DLD1 (cell line): ENCODE measurements at regions not wholly inside any gene's neighbourhood (a gene's known extent, or its start where the extent isn't known, plus 50 kb on each side); places are given as distances from the start of the nearest gene placed in this dataset.
"Not testable (repeated sequence)": the region's sequence is repeated elsewhere in the genome, so short reads cannot be mapped to it uniquely, and the experiment has no call there.

ENCODE experiments used
- in situ Hi-C: cut with HindIII; loops from 2 replicates; pipeline ENCODE4 v1.10.0; 2017; ENCODE audit warnings: low sequenced_read_pairs

- in situ Hi-C loops, result no loop called here
Measured at GRCh38 chr3:188021502-188022040, 132.4 kb upstream of the LPP start.

- in situ Hi-C loops, result not testable (repeated sequence)
Measured at GRCh38 chr3:188022902-188023301, 131.1 kb upstream of the LPP start.

DNA sequence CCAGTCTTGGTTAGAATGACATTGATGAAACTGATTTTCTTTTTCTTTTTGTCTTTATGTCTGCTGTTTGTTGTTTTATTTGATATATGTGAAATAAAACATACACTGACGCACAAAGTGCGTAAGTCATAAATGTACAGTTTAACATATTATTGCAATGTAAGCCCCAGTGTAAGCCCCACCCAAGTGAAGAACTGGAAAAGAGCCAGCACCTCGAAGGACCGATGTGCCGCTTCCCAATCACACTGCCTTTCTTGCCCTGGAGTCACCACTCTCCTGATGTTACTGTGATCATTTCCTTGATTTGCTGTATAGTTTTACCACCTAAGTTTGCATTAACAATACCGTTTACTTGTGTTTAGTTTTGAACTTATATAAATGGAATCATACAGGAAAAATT lies 128.4 kb upstream of the LPP start:
- in situ Hi-C loops, result loop anchor here (25.0 kb wide), 1 partner anchor 288 kb away; the partner anchor contains the start of gene BCL6

- in situ Hi-C loops, result loop anchor here (25.0 kb wide), 1 partner anchor 289 kb away; the partner anchor contains the start of gene BCL6
Measured at GRCh38 chr3:188026191-188026968, 127.6 kb upstream of the LPP start.

DNA sequence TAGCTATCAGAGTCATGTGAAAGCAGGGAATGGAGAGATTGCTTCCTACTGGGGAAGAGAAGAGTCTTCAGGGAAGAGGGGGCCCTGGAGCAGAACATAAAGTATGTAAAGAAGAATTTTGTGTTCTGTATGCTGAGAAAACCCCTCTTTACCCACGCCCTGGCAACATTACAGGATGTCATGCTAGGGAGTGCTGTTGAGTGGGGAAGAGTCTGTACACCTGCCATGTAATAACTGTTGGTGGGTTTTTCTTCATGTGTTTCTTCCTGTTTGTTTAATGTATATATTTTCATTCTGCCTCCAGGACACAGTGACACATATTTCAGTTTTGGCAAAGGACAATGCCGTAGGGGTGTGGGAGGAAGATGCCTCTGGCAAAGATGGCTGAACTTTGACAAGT lies 122.8 kb upstream of the LPP start:
- in situ Hi-C loops, result loop anchor here (25.0 kb wide), 1 partner anchor 294 kb away; the partner anchor contains the start of gene BCL6

DNA sequence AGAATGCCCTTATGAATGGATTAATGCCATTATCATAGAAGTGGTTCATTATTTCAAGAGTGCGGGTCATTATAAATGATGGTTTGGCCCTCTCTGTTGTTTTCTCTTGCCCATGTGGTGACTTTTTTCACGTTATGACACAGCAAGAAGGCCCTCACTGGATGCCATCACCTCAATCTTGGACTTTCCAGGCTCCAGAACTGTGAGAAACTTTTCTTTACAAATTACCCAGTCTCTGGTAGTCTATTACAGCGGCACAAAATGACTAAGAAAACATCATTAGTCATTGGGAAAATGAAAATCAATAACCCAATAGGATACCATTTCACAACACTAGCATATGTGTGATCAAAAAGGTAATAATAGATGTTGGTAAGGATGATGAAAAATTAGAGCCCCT lies 119.0 kb upstream of the LPP start:
- in situ Hi-C loops, result loop anchor here (25.0 kb wide), 1 partner anchor 298 kb away; the partner anchor contains the start of gene BCL6

DNA sequence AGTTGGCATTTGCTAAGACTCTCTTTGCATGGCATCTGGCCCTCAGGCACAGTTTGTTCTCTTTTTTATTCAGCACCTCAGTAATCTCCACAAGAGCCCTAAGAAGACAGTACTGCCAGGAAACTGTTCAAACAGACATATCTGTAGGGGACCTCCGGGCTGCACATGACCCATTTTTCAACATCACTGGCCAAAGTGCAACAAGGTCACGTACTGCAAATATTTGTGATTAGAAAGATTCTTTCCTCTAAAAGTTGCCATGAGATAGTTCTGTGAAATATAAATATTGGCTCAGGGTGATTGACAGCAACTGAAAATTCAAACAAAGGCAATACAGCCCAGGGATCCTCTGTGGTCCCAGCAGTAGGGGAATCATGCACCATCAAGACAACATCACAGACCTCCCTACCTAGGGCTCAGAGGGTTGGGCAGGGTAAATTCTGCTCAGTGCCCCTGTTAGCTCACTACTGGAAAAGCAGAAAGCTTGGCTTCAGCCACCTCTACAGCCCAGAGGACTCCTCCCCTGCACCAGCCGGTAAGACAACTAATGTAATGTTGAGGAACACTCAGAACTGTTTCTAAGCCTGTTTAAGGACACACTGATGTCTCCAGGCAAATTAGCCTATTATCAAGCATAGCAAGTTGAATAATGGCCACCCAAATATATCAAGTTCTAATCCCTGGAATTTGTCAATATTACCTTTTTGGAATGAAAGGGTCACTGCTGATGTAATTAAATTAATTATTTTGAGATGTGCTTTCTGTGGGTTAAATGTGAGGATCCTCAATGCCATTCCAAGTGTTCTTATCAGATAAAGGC lies 117.4 kb upstream of the LPP start:
- in situ Hi-C loops, result loop anchor here (25.0 kb wide), 1 partner anchor 299 kb away; the partner anchor contains the start of gene BCL6

DNA sequence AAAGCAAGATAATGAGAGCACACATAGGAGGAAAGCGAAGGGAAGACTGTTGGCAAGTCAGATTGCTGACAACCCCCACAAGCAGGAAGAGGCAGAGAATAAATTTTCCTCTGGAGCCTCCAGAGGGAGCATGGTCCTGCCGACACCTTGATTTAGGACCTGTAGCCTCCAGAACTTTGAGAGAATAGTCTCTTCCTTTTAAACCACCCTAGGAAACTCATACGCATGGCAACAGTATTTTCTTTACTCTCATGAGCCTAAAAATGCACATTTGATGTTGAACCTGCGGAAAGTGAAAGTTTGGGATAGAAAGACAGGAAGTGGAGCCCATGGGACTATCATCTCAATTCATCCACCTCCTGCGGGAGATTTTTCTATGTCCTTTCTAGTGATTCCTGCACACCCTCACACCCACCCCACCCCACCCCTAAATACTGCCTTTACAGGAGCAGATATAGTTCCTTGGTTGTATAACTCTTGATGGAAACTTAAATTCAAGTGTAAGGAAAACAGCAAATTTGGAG lies 116.7 kb upstream of the LPP start:
- in situ Hi-C loops, result loop anchor here (25.0 kb wide), 1 partner anchor 300 kb away; the partner anchor contains the start of gene BCL6

DNA sequence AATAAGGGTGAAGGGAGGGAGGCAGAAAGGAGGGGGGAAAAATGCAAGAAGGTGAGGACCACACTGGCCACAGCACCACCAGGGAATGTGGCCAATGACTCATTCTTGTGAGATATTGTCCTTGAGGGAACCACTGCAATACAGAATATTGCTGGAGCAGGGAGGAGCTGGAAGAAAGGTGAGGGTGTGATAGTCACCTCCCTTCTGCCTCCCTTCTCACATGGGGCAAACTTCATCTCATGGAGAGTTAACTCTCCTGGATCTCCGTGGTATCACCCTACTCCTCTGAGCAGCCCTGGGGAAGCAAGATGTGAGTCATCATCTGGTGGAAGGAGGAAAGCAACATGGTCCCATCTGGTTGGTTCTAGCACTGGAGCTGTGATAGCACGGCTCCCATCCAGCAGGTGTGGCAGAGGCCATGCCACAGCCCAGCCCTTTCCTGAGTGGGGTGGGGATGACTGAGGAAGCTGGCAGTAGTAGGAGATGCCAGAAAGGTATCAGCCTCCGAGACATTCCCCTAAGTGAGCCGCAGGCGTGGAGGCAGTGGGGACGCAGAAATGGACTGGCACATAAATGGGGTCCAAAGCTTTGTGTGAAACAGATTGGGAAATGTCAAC lies 115.9 kb upstream of the LPP start:
- in situ Hi-C loops, result loop anchor here (25.0 kb wide), 1 partner anchor 301 kb away; the partner anchor contains the start of gene BCL6

DNA sequence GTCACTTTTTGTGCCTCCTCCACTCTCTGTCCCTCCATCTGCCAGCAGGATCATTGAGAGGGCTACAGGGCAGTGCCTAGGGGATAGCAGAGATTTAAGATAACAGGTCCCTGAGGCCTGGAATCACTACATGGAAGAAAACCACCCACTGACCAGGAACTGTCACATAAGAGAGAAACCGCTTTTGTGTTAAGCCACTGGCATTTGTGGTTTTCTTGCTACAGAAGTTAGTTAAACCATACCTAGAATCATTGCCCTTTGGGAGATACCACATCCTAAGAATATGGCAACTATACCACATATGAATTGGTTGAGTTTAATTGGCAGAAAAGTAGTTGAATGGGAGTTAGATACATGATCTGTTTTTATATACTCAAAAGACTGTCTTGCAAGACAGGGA lies 112.8 kb upstream of the LPP start:
- in situ Hi-C loops, result loop anchor here (25.0 kb wide), 1 partner anchor 304 kb away; the partner anchor contains the start of gene BCL6

GRCh38 chr3:188041895-188042294 lies 112.1 kb upstream of the LPP start:
- in situ Hi-C loops, result loop anchor here (25.0 kb wide), 1 partner anchor 305 kb away; the partner anchor contains the start of gene BCL6

- in situ Hi-C loops, result loop anchor here (25.0 kb wide), 1 partner anchor 305 kb away; the partner anchor contains the start of gene BCL6
Measured at GRCh38 chr3:188042466-188042865, 111.5 kb upstream of the LPP start.

DNA sequence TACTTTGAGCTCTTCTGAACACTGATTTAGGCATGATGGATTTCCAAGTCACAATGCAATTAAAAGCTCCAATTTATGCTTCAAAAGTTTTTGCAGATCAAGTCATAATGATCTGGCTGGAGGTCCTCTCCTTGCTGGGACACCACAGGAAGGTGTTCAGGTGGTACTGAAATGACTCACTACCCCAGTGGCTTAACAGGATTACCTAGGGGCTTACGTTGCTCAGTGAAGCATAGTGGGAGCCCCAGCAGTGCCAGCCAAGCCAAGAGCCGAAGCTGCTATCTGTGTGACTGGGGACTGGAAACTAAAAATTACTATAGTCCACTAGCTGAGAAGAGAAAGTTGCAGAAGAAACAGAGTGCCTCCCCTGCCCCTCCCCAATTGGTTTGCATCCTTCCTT lies 110.1 kb upstream of the LPP start:
- in situ Hi-C loops, result loop anchor here (25.0 kb wide), 1 partner anchor 307 kb away; the partner anchor contains the start of gene BCL6

- in situ Hi-C loops, result loop anchor here (25.0 kb wide), 1 partner anchor 309 kb away; the partner anchor contains the start of gene BCL6
Measured at GRCh38 chr3:188046561-188047211, 107.3 kb upstream of the LPP start.

DNA sequence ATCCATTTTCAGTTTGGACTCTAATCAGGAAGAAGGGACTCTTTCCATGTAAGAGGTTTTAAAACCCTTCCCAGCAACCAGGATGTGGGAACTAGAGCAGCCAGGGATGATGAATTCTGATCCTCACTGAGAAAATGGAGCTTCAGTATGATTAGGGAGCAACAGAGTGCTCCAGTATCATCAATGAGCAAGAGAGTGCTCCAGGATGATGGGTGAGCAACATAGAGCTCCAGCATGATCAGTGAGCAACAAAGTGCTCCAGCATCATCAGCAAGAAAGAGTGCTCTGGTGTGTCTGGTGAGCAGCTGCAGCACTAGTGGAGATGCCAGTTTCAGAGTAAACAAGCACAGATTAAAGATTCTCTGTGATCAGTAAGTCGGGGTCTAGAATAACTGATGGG lies 106.4 kb upstream of the LPP start:
- in situ Hi-C loops, result loop anchor here (25.0 kb wide), 1 partner anchor 310 kb away; the partner anchor contains the start of gene BCL6

DNA sequence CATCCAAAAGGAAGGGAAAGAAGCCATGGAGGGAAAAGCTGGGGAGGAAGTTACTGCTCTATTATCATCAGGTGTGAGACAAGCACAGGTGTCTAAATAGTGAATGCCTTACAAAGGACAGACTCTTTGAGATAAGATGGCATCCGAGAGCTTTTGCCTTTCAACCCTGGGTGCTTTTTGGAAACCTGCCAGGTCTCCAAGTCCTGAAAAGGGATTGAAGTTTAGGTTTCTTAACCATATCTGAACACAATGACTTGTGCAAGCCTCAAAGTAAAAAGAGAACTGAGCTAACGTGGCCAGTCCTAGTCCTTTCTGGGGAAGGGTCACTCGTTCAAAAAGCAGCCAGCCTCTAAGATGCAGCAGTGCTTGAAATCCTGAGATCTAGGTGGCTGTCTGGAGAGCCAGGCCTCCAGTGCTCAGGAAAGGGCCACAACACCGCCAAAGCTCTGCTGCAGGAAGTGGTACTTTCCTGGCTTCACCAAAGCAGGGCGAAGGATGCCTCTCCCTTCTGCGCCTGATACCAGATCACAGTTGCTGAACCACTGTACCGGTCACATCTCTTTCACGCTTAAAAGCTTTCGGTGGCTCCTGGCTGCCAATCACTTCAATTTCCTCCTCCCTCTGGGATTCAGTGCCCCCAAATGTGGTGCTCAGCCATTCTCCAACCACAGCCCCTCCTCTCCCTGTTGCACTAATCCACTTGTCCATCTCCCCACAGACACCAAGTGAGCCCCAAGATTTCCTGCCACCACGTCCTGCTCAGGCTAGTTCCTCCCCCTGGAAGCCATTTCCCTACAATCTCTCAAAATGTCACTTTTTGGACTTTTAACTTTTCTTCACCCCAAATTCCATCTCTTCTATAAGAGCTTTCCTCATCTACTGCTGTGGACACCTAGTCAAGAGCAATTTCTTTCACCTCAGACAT lies 104.1 kb upstream of the LPP start:
- in situ Hi-C loops, result loop anchor here (25.0 kb wide), 1 partner anchor 313 kb away; the partner anchor contains the start of gene BCL6

DNA sequence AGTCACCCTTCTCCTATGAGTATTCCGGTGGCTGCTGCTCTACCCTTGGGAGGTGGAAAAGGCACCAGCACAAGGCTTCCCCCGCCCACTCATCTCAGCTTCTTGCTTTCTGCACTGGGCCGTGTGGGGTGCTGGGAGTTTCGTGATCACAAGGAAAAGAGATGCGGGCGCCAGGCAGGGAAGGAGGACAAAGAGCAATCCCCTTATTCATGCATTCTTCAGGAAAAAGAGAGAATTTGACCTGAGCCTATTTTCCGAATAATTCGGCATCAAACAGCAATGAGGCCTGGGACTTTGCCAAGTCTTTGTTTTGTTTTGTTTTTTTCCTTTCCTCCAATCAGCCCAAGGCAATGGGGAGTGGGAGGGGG lies 102.2 kb upstream of the LPP start:
- in situ Hi-C loops, result no loop called here
